ENCODE measurements at regions not wholly inside any gene's neighbourhood (a gene's known extent, or its start where the extent isn't known, plus 50 kb on each side); places are given as distances from the start of the nearest gene placed in this dataset.

- H3K9ac ChIP-seq (ENCODE audit: low read depth in 1 of 2, low read length in 2 of 2), result no peak overlapping the region
These were observed 85.2 kb upstream of the SPATA13 start for GRCh38 chr13:24075137-24075975.

DNA sequence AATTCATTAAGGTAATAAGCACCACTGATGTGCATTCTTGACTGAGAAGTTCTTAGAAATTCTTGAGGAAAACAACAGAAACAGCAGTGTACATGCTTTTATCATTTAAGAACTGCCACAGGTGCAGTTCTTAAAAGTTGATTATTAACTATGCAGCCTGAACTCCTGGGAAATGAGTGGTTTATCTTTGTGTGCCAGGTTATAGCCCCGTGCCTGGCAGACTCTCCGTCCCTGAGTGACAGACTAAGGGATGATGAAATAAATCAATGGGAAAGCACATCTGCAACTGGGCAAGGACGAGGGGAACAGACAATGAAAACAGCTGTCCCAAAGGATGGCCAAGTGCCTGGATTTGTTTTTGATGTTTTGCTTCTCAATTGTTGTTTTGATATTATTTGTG lies 84.4 kb upstream of the SPATA13 start:
- peak overlapping the region; percentile 52 to 64 for H3K4me3 ChIP-seq (ENCODE audit: low read depth in 1 of 2, low read length in 2 of 2)
- H3K27me3 ChIP-seq (ENCODE audit: control insufficient read depth in 1 of 2, insufficient read depth in 2 of 2, low read length in 2 of 2), result no peaks in the 10 kb centered on the region
- H3K4me1 ChIP-seq (ENCODE audit: control insufficient read depth in 1 of 2, insufficient read depth in 2 of 2, low read length in 2 of 2), result peaks cover 11 to 27% of the 10 kb centered on the region in 2 donors
- H3K36me3 ChIP-seq (ENCODE audit: control insufficient read depth in 1 of 2, insufficient read depth in 2 of 2, low read length in 2 of 2), result no peaks in the 10 kb centered on the region
- H3K9me3 ChIP-seq (ENCODE audit: control insufficient read depth in 1 of 2, low read length in 2 of 2), result no peaks in the 10 kb centered on the region
- H3K9ac ChIP-seq (ENCODE audit: low read depth in 1 of 2, low read length in 2 of 2), result no peak overlapping the region
- H3K27ac ChIP-seq (ENCODE audit: low read depth, low read length), result peak overlapping the region; percentile 23

More at GRCh38 chr13:24075137-24075975, 85.2 kb upstream of the SPATA13 start:
- peaks cover 11 to 29% of the 10 kb centered on the region in 2 donors for H3K4me1 ChIP-seq (ENCODE audit: control insufficient read depth in 1 of 2, insufficient read depth in 2 of 2, low read length in 2 of 2)
- H3K36me3 ChIP-seq (ENCODE audit: control insufficient read depth in 1 of 2, insufficient read depth in 2 of 2, low read length in 2 of 2), result no peaks in the 10 kb centered on the region
- peak overlapping the region; percentile 23 for H3K27ac ChIP-seq (ENCODE audit: low read depth, low read length)
- no peaks in the 10 kb centered on the region for H3K9me3 ChIP-seq (ENCODE audit: control insufficient read depth in 1 of 2, low read length in 2 of 2)
- no peaks in the 10 kb centered on the region for H3K27me3 ChIP-seq (ENCODE audit: control insufficient read depth in 1 of 2, insufficient read depth in 2 of 2, low read length in 2 of 2)
- H3K4me3 ChIP-seq (ENCODE audit: low read depth in 1 of 2, low read length in 2 of 2), result no peak overlapping the region

DNA sequence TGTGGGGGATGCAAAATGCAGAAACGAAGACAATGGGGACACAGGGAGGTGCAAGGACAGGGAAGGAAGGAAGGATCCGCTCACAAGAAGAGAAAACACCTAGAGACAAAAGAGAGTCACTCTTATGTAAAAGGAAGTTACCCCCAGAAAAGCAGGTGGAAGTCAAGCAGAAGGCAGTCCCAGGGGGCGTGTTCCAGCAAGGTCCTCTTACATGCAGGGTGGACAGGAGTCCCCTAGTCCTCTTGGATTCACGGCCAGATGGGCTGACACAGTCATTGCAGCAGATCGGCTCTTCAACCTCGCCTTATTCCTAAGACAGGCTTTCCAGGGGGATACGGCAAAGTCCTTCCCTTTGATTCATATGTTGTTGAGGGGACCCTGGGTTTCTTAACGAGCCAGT lies 83.9 kb upstream of the SPATA13 start:
- H3K27ac ChIP-seq (ENCODE audit: low read depth, low read length), result no peak overlapping the region
- H3K36me3 ChIP-seq (ENCODE audit: control insufficient read depth in 1 of 2, insufficient read depth in 2 of 2, low read length in 2 of 2), result no peaks in the 10 kb centered on the region
- H3K9ac ChIP-seq (ENCODE audit: low read depth in 1 of 2, low read length in 2 of 2), result no peak overlapping the region
- H3K9me3 ChIP-seq (ENCODE audit: control insufficient read depth in 1 of 2, low read length in 2 of 2), result no peaks in the 10 kb centered on the region
- peaks cover 11 to 23% of the 10 kb centered on the region in 2 donors for H3K4me1 ChIP-seq (ENCODE audit: control insufficient read depth in 1 of 2, insufficient read depth in 2 of 2, low read length in 2 of 2)
- peak overlapping the region; percentile 52 to 64 for H3K4me3 ChIP-seq (ENCODE audit: low read depth in 1 of 2, low read length in 2 of 2)
- H3K27me3 ChIP-seq (ENCODE audit: control insufficient read depth in 1 of 2, insufficient read depth in 2 of 2, low read length in 2 of 2), result no peaks in the 10 kb centered on the region

GRCh38 chr13:24080134-24080533 lies 80.4 kb upstream of the SPATA13 start:
- Histone ChIP-seq H3K4me1 (ENCODE audit: control insufficient read depth in 1 of 2, insufficient read depth in 2 of 2, low read length in 2 of 2) (peaks cover 11 to 27% of the 10 kb centered on the region in 2 donors), H3K4me3 (ENCODE audit: low read depth in 1 of 2, low read length in 2 of 2) (no peak overlapping the region), H3K27ac (ENCODE audit: low read depth, low read length) (no peak overlapping the region), H3K9me3 (ENCODE audit: control insufficient read depth in 1 of 2, low read length in 2 of 2) (no peaks in the 10 kb centered on the region), H3K27me3 (ENCODE audit: control insufficient read depth in 1 of 2, insufficient read depth in 2 of 2, low read length in 2 of 2) (no peaks in the 10 kb centered on the region), H3K36me3 (ENCODE audit: control insufficient read depth in 1 of 2, insufficient read depth in 2 of 2, low read length in 2 of 2) (no peaks in the 10 kb centered on the region), H3K9ac (ENCODE audit: low read depth in 1 of 2, low read length in 2 of 2) (no peak overlapping the region)

DNA sequence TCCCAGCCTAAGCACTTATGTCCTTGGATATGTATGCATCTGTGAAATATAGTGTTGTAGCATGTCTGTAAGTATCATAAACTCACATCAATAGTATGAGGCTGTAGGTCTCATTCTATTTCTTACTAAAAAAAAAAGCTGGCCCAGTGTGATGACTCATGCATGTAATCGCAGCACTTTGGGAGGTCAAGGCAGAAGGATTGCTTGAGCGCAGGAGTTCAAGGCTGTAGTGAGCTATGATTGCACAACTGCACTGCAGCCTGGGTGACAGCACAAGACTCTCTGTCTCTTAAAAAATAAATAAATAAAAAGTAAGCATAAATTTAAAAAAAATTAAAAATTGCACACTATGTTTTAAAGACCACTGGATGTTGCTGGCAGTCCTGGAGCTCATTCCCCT lies 79.1 kb upstream of the SPATA13 start:
- H3K27me3 ChIP-seq (ENCODE audit: control insufficient read depth in 1 of 2, insufficient read depth in 2 of 2, low read length in 2 of 2), result no peaks in the 10 kb centered on the region

DNA sequence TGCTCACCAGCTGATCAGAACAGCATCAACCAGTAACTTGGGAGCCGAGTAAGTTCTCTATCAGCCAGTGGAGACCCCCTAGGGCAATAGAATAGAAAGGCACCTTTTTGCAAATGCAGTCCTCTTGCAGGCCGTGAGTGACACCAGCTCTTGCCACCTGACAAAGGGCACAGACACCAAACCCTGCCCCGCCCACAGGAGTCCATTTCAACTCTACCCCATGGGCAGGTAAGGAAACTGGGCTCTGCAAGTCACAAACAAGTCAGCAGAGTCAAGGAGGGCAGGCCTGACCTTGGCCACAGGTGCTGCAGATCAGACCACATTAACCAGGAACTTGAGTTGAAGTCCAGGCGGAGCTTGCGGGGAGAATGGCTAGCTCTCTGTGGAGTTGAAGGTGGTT lies 77.4 kb upstream of the SPATA13 start:
- Histone ChIP-seq H3K9ac (ENCODE audit: low read depth in 1 of 2, low read length in 2 of 2) (no peak overlapping the region), H3K9me3 (ENCODE audit: control insufficient read depth in 1 of 2, low read length in 2 of 2) (no peaks in the 10 kb centered on the region), H3K36me3 (ENCODE audit: control insufficient read depth in 1 of 2, insufficient read depth in 2 of 2, low read length in 2 of 2) (no peaks in the 10 kb centered on the region), H3K4me3 (ENCODE audit: low read depth in 1 of 2, low read length in 2 of 2) (no peak overlapping the region), H3K27ac (ENCODE audit: low read depth, low read length) (no peak overlapping the region), H3K27me3 (ENCODE audit: control insufficient read depth in 1 of 2, insufficient read depth in 2 of 2, low read length in 2 of 2) (no peaks in the 10 kb centered on the region), H3K4me1 (ENCODE audit: control insufficient read depth in 1 of 2, insufficient read depth in 2 of 2, low read length in 2 of 2) (peaks cover 19 to 32% of the 10 kb centered on the region in 2 donors)

More for the DNA sequence above, 79.1 kb upstream of the SPATA13 start:
- H3K4me3 ChIP-seq (ENCODE audit: low read depth in 1 of 2, low read length in 2 of 2), result no peak overlapping the region
- H3K9me3 ChIP-seq (ENCODE audit: control insufficient read depth in 1 of 2, low read length in 2 of 2), result no peaks in the 10 kb centered on the region
- H3K36me3 ChIP-seq (ENCODE audit: control insufficient read depth in 1 of 2, insufficient read depth in 2 of 2, low read length in 2 of 2), result no peaks in the 10 kb centered on the region
- H3K4me1 ChIP-seq (ENCODE audit: control insufficient read depth in 1 of 2, insufficient read depth in 2 of 2, low read length in 2 of 2), result peaks cover 11 to 23% of the 10 kb centered on the region in 2 donors
- H3K27ac ChIP-seq (ENCODE audit: low read depth, low read length), result no peak overlapping the region
- H3K9ac ChIP-seq (ENCODE audit: low read depth in 1 of 2, low read length in 2 of 2), result no peak overlapping the region

- Histone ChIP-seq H3K36me3 (ENCODE audit: control insufficient read depth in 1 of 2, insufficient read depth in 2 of 2, low read length in 2 of 2) (no peaks in the 10 kb centered on the region), H3K9ac (ENCODE audit: low read depth in 1 of 2, low read length in 2 of 2) (no peak overlapping the region), H3K27ac (ENCODE audit: low read depth, low read length) (no peak overlapping the region), H3K9me3 (ENCODE audit: control insufficient read depth in 1 of 2, low read length in 2 of 2) (no peaks in the 10 kb centered on the region), H3K4me1 (ENCODE audit: control insufficient read depth in 1 of 2, insufficient read depth in 2 of 2, low read length in 2 of 2) (peaks cover 21 to 33% of the 10 kb centered on the region in 2 donors), H3K27me3 (ENCODE audit: control insufficient read depth in 1 of 2, insufficient read depth in 2 of 2, low read length in 2 of 2) (no peaks in the 10 kb centered on the region), H3K4me3 (ENCODE audit: low read depth in 1 of 2, low read length in 2 of 2) (no peak overlapping the region)
These were observed 76.6 kb upstream of the SPATA13 start for GRCh38 chr13:24083722-24084421.

GRCh38 chr13:24085662-24086061 lies 74.9 kb upstream of the SPATA13 start:
- no peak overlapping the region for H3K27ac ChIP-seq (ENCODE audit: low read depth, low read length)

DNA sequence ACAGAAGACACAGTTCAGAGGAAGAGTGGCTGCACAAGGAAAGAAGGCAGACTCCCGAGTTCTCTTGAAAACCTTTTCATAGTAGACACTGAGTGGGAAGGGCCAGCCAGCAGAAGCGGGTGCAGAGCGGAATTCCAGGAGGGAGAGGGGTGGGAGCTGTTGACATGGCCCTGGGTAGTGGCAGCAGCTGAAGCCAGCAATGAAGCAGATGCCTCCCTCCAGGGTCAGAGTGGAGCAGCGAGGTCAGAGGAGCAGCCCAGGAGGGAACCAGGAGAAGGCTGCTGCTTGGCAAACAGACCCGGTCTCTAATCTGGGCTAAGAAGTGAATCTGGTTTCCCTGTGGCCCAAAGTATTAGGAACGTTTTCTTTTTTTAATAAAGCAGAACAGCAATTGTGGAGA lies 73.9 kb upstream of the SPATA13 start:
- no peaks in the 10 kb centered on the region for H3K36me3 ChIP-seq (ENCODE audit: control insufficient read depth in 1 of 2, insufficient read depth in 2 of 2, low read length in 2 of 2)
- peaks cover 21 to 33% of the 10 kb centered on the region in 2 donors for H3K4me1 ChIP-seq (ENCODE audit: control insufficient read depth in 1 of 2, insufficient read depth in 2 of 2, low read length in 2 of 2)
- H3K9ac ChIP-seq (ENCODE audit: low read depth in 1 of 2, low read length in 2 of 2), result no peak overlapping the region
- no peak overlapping the region for H3K27ac ChIP-seq (ENCODE audit: low read depth, low read length)
- H3K9me3 ChIP-seq (ENCODE audit: control insufficient read depth in 1 of 2, low read length in 2 of 2), result no peaks in the 10 kb centered on the region
- no peaks in the 10 kb centered on the region for H3K27me3 ChIP-seq (ENCODE audit: control insufficient read depth in 1 of 2, insufficient read depth in 2 of 2, low read length in 2 of 2)
- no peak overlapping the region for H3K4me3 ChIP-seq (ENCODE audit: low read depth in 1 of 2, low read length in 2 of 2)

More at GRCh38 chr13:24085662-24086061, 74.9 kb upstream of the SPATA13 start:
- Histone ChIP-seq H3K27me3 (ENCODE audit: control insufficient read depth in 1 of 2, insufficient read depth in 2 of 2, low read length in 2 of 2) (no peaks in the 10 kb centered on the region), H3K9ac (ENCODE audit: low read depth in 1 of 2, low read length in 2 of 2) (no peak overlapping the region), H3K4me1 (ENCODE audit: control insufficient read depth in 1 of 2, insufficient read depth in 2 of 2, low read length in 2 of 2) (peaks cover 21 to 33% of the 10 kb centered on the region in 2 donors), H3K36me3 (ENCODE audit: control insufficient read depth in 1 of 2, insufficient read depth in 2 of 2, low read length in 2 of 2) (no peaks in the 10 kb centered on the region), H3K9me3 (ENCODE audit: control insufficient read depth in 1 of 2, low read length in 2 of 2) (no peaks in the 10 kb centered on the region), H3K4me3 (ENCODE audit: low read depth in 1 of 2, low read length in 2 of 2) (no peak overlapping the region)

DNA sequence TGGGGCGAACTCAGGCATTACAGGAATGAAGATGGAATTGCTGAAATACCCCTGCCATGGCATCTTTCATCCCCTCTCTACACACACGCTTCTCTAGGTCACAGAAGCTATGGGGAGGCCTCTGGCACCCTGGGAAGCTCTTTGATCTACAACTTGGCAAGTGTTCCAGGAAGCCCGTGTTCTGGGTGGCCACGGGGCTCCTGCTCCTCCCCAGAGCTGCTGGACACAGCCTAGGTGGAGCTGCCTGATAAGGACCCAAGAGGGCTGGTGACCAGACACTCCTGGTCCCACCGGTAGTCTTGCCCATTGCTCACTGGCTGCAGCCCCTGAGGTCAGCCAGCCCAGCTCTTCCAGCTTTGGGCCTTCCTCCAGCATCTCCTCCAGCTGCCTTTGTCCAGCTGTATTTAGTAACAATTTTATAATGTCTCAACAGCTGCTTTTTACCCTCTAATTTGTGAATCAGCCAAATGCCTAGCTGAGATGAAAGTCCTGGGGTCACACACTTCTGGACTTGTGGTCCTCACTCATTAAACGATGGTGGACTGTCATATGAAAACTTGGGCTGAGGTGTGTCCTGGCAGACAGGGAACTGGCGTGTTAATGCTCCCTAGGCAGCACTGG lies 72.8 kb upstream of the SPATA13 start:
- no peaks in the 10 kb centered on the region for H3K36me3 ChIP-seq (ENCODE audit: control insufficient read depth in 1 of 2, insufficient read depth in 2 of 2, low read length in 2 of 2)
- no peak overlapping the region for H3K9ac ChIP-seq (ENCODE audit: low read depth in 1 of 2, low read length in 2 of 2)
- no peaks in the 10 kb centered on the region for H3K9me3 ChIP-seq (ENCODE audit: control insufficient read depth in 1 of 2, low read length in 2 of 2)
- H3K4me1 ChIP-seq (ENCODE audit: control insufficient read depth in 1 of 2, insufficient read depth in 2 of 2, low read length in 2 of 2), result peaks cover 21 to 33% of the 10 kb centered on the region in 2 donors
- H3K27ac ChIP-seq (ENCODE audit: low read depth, low read length), result no peak overlapping the region
- no peaks in the 10 kb centered on the region for H3K27me3 ChIP-seq (ENCODE audit: control insufficient read depth in 1 of 2, insufficient read depth in 2 of 2, low read length in 2 of 2)
- no peak overlapping the region for H3K4me3 ChIP-seq (ENCODE audit: low read depth in 1 of 2, low read length in 2 of 2)
